Kidney glomerular epithelial cell (primary cell): ENCODE measurements at regions not wholly inside any gene's neighbourhood (a gene's known extent, or its start where the extent isn't known, plus 50 kb on each side); places are given as distances from the start of the nearest gene placed in this dataset.
A peak's percentile ranks its signal among the peaks of the same experiment; 100 is the strongest.

Experiments
- DNase-seq: peaks from one replicate; lab custom pipeline; 2025; lab: John Stamatoyannopoulos, UW

- no peak for DNase-seq
Measured at GRCh38 chr4:126682250-126682649, 950.5 kb upstream of the INTU start.

DNA sequence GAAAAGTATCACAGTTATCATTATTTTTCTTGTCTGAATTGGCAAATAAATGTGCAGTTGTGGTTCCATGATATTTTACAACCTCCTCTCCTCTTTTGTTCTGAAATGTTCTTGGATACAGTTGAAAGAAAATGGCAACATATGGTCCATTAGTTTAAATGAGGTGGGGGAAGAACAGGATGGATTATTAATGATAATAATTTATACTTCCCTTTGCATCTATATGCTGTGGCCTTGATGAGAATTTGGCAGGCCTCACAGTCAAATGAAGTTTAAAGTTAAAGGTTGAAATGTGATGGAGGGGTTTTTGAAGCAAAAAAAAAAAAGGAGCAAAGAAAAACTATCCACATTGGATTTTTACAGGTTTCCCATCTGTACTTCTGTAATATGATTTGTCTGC is 946.3 kb upstream of the INTU start:
- DNase-seq = no peak

GRCh38 chr4:126687655-126688358 is 945.0 kb upstream of the INTU start:
- no peak for DNase-seq

DNA sequence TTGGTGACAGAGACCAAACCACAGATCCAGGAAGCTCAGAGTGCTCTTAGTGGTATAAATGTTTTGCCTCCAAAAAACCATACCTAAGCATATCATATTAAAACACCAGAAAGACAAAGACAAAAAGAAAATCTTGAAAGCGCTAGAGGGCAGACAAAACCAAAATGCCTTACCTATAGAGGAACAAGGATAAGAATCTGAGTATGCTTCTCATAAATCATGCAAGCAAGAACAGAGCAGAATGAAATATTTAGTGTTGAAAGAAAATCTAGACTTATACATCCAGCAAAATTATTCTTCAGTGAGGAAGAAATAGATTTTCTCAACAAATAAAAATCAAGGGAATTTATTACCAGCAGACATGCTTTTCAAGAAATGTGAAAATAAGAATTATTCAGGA is 941.0 kb upstream of the INTU start:
- no peak for DNase-seq

- no peak for DNase-seq
Measured at GRCh38 chr4:126697748-126698147, 935.0 kb upstream of the INTU start.

- no peak for DNase-seq
Measured at GRCh38 chr4:126698224-126698623, 934.5 kb upstream of the INTU start.

GRCh38 chr4:126701756-126702155 is 931.0 kb upstream of the INTU start:
- no peak for DNase-seq

DNA sequence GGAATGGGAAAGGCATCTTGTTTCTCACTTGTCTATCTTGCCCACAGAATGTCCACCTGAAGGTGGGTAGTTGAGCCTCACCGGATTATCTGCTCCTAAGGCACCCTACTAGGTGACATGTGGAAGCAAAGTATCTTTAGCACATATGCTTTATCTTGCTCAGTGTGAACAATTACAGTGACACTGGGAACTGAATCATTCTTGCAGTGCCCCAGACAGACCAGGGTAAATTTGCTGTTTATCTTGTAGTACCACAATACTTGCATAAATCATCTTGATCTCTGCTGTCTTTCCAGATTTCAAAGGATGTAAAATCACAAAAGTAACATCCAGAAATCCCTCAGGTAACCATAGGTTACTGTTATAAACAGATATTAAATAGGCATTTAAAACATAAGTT is 930.0 kb upstream of the INTU start:
- DNase-seq = no peak

DNA sequence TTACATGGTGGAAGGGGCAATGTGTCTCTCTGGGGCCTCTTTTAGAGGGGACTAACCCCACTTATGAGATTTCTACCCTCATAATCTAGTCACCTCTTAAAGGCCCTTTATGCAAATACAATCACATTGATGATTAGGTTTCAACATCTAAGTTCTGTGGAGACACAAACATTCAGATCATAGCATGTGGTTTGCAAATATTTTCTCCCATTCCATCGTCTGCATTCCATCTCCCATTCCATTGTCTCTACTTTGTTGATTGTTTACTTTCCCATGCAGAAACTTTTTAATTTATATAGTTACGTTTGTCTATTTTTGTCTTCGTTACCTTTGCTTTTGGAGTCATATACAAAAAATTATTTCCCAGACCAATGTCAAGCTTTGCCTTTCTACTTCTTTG is 927.5 kb upstream of the INTU start:
- no peak for DNase-seq

GRCh38 chr4:126708716-126709115 is 924.0 kb upstream of the INTU start:
- no peak for DNase-seq

DNA sequence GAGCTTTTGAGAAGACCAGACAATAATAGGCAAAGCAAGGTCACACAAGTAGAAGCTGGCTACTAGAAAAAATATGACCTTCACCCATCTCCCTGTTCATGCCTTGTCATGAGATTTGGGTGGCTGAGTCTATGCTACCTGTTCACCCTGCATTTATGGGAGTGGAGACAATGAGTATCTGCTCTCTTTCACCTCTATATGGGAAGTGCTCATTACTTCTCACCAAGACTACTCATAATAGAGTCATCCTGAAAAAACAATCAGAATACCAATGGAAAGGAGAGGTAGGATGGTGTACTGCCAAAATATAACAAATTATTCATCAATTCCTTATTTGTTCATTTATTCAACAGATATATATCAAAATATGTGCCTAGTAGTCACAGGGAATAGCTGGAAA is 921.8 kb upstream of the INTU start:
- no peak for DNase-seq

DNA sequence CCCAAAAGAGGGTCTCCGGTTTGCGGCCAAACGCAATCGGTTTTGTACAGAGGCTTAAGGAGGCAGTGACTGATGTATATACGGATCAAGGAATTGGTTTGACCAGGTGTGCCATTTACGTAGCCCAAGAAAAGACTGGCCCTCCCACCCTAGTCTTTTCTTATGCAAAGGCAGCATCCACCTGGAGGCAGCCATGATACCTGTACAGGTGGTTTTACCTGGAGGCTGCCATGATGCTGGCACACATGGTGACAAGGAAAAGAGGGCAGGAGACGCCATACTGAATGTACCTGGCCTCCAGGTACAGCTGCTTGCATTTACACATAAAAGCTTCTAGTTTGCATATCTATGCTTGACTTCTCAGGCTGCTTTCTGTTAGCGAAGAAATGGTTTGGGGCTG is 917.7 kb upstream of the INTU start:
- DNase-seq = no peak

DNA sequence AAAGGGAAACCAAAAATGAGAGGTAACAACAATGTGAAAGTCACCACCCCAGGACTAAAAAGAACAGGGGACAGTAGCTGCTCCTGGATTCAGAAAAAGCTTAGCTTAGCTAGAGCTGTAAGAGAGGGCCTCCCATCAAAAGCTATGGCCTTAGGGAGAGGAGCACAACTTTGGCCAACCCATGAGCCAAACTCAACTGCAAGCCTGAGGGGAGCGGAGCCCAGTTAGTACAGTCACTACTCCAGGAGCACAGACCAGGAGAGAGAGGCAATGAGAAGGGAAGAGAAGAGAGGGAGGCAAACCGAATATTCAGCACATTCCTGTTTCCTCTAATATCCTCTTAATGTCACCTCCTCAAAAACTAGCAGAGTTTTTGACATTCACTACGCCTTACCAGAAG is 917.1 kb upstream of the INTU start:
- no peak for DNase-seq

DNA sequence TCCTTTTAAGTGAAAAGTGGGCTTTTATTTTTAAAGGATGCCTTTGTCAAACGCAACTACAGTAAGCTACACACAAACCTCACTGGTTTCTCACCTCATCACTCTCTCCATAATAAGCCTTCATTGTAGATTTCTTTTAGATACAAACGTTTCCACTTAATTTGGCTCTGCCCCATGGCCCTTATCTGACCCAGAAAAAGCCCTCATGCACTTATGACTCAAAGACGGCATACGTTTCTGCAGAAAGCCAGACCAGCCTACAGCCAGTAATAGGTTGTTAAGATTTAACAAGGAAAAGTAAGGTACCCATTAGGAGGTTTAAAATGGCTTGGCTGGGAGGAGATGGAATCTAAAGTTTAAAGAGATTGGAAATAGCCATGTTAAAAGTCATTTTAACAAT is 914.6 kb upstream of the INTU start:
- DNase-seq = no peak

- no peak for DNase-seq
Measured at GRCh38 chr4:126719852-126720251, 912.9 kb upstream of the INTU start.

DNA sequence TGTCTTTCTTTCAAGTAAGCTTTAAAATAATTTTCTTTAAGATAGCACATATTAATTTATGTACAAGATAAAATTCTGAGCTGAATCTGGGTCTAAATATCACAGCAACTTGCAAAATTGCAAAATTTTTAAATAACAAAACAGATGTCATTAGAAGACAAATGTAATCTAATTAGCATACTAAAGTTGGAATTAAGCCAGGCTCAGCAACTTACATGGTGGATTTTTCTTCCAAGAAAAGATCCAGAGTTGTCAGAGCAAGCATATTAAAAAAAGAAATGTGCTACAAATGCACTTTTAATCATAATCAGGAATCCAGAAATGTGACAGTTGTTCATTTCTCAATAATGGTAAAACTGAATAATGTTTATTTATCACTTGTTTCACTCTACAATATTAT is 906.9 kb upstream of the INTU start:
- no peak for DNase-seq

- DNase-seq = peak; percentile 45
Measured at GRCh38 chr4:126727461-126727860, 905.3 kb upstream of the INTU start.

GRCh38 chr4:126731062-126731461 is 901.7 kb upstream of the INTU start:
- no peak for DNase-seq

GRCh38 chr4:126733301-126733700 is 899.5 kb upstream of the INTU start:
- no peak for DNase-seq

GRCh38 chr4:126734465-126734864 is 898.3 kb upstream of the INTU start:
- DNase-seq = no peak

DNA sequence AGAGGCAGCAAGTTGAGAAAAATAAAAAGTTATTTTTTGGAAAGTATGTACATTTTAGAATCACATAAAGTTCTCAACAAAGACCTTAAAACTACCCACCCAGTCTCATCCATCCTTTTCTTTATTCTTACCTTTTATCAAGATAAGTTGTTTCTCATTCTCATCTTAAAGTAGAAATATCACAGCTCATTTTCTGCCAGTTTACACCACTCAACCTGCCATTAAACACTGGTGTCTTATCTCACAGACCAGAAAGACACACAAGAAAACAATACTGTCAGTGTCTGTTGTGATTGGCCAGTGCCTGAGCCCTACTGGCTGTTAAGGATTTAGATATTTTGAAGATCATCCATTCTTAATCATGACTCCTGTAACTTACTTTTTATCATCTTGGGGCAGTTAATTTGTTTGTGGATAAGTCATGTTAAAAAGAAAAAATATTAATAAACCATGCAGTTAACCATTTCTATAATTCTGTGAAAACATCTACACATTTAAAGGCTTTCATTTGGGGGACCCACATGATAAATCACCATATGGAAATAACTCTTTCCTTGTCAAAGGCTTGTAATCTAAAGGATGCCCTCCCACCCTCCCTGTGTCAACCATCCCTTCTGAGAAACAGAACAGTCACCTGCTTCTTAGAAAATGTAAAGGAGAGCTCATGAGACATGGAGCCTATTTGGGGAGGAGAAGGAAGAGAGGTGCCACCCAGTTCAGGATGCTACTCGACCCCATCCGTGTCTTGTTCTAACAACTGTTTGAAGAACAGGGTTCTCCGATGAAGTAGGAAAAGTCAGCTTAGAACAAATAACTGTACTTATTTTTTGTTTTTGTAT is 897.2 kb upstream of the INTU start:
- DNase-seq = no peak

DNA sequence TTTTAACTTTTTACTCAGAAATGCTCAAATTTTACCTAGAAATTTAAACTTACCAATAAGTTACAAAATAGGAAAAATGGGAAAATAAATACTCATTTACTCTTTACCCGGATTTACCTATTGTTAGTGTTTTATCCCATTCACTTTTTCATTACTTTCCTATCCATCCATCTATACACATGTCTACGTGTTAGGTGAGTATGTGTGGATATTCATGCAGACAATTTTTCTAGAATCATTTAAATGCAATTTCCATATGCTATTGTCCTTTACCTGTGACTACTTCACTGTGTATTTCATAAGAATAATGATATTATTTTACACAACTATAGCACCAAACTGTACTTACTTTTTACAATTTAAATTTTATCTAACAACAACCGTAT is 896.6 kb upstream of the INTU start:
- no peak for DNase-seq

- no peak for DNase-seq
Measured at GRCh38 chr4:126737899-126738526, 894.7 kb upstream of the INTU start.
